LNCaP clone FGC (cell line): ENCODE measurements at regions not wholly inside any gene's neighbourhood (a gene's known extent, or its start where the extent isn't known, plus 50 kb on each side); places are given as distances from the start of the nearest gene placed in this dataset.

Experiments used
- DNase-seq: peaks from one replicate; pipeline ENCODE4 v3.0.0-alpha.2; 2011; ENCODE audit warnings: low read depth
- H3K4me3 ChIP-seq: 2 replicates; pipeline ENCODE4 v1.5.1; 2011; ENCODE audit warnings: mild to moderate bottlenecking, low read depth, low read length, control low read depth
- TF ChIP-seq, protein P1 (sequence below): IDR thresholded peaks from 2 replicates; pipeline ENCODE4 v1.5.1; 2012; ENCODE audit warnings: mild to moderate bottlenecking; ENCODE audit not compliant: control insufficient read depth, insufficient read depth; ENCODE audit errors: extremely low read depth

DNA sequence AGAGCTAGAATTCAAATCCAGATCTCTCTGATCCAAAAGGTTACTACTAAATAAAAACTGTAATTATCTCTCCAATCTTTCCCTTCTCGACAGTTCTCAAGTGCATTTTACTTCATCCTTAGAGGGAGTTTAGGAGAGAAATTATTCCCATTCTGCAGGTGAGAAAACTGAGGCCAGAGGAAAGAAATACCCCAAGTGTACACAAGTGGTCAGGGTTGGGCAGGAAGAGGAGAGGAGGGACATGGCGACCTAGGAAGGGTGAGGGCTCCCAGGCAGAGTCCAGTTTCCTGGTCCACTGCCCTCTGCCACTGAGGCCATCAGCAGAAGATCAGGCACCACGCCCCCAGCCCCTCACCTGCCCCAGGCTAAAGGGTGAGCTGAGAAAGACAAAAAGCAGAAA lies 127.1 kb upstream of the RUNX3 start:
- DNase-seq: no peak
- TF ChIP-seq, protein P1, sequence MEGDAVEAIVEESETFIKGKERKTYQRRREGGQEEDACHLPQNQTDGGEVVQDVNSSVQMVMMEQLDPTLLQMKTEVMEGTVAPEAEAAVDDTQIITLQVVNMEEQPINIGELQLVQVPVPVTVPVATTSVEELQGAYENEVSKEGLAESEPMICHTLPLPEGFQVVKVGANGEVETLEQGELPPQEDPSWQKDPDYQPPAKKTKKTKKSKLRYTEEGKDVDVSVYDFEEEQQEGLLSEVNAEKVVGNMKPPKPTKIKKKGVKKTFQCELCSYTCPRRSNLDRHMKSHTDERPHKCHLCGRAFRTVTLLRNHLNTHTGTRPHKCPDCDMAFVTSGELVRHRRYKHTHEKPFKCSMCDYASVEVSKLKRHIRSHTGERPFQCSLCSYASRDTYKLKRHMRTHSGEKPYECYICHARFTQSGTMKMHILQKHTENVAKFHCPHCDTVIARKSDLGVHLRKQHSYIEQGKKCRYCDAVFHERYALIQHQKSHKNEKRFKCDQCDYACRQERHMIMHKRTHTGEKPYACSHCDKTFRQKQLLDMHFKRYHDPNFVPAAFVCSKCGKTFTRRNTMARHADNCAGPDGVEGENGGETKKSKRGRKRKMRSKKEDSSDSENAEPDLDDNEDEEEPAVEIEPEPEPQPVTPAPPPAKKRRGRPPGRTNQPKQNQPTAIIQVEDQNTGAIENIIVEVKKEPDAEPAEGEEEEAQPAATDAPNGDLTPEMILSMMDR: no peak
- H3K4me3 ChIP-seq: no peak overlapping the region

DNA sequence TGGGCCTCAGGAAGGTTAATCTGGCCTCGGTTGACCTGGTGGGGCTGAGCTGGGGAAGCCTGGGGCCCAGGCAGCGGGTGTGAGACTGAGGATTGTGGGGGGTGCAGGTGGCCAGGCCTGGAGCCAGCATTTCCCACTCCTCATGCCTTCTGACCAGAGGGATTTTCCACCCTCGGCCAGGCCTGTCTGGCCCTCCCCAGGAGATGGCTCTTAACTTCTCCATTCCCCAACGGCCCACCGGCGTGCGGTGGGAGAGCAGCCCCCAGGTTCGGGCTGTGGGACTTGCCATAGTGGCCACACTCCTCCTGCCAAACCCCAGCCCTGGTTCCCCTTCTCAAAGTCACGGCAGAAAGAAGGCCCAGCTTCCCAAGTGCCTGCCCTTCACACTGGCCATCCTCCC lies 126.5 kb upstream of the RUNX3 start:
- DNase-seq: no peak
- TF ChIP-seq, protein P1: no peak
- no peak overlapping the region for H3K4me3 ChIP-seq

DNA sequence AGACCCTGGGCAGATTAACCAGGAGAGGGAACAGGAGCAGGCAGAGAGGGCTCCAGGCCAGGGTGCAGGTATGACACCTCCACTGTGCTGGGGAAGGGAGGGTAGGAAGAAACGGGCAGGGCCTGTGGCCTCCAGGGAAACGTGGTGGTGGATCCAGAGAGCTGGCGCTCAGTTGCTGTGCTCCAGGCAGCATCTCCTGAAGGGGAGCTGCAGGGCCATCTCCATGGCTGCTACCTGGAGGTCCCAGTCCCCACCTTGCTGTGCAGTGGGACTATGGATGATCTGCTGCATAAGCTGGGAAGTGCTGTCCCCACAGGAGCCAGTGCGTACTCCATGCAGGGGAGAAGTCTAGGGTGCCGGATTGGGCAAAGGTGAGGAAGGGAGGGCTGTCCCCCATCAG lies 125.9 kb upstream of the RUNX3 start:
- H3K4me3 ChIP-seq: no peak overlapping the region
- TF ChIP-seq, protein P1: no peak
- no peak for DNase-seq

DNA sequence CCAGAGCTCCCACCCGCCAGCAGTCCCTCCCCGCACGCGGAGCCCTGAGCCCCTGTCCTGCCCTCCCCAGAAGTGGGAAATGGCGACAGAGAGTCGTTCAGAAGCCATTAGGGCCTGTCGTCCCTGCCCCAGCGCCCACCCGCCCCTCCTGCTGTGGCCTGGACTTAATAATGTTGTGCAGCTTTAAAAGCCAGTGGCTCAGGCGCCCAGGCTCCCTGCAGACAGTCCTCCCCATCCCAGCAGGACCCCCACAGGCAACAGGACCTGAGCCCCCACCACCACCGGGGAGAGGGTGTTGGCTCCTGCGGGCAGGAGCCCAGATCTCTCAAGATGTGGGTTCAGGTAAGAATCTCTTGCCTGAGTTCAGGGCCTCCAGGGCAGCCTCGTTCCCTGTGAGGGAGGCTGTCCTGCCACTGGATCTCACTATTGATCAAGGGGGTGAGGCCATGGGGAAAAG lies 125.3 kb upstream of the RUNX3 start:
- no peak for DNase-seq
- H3K4me3 ChIP-seq: no peak overlapping the region
- TF ChIP-seq, protein P1: no peak

DNA sequence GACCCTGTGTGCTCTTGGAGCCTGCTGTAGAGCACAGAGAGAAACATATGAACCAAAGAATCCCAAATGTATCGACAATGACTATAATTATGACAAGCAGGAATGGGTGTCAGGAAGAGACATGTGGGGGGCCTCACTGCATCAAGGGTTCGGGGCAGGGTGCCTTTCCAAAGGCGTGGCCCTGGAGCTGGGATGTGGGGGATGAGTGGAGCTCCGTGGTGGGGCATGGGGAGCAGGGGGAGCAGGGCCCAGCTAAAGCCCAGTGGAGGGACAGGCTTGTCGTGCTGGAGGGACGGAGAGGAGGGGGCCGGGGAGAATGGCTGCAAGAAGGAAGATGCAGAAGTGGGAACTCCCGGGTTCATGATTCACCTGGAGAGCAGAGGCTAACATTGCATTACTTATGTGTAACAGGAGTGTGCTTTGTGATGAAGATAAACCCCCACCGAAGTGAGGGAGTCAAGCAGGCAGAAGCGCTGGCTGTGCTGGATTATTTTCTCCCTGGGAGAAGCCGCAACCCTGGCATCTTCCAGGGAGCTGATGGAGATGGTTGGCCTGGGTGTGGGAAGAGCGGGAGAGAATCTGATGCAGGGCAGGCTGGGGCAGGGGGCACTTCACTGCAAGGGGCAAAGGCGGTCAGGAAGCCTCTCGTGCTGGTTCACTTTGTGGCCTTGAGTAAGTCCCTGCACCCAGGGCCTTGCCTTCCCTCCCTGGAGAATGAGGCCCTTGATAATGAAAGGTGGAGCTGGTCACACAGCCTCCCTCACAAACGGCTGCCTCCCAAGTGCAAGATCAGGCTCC lies 124.6 kb upstream of the RUNX3 start:
- no peak overlapping the region for H3K4me3 ChIP-seq
- TF ChIP-seq, protein P1: no peak
- no peak for DNase-seq

DNA sequence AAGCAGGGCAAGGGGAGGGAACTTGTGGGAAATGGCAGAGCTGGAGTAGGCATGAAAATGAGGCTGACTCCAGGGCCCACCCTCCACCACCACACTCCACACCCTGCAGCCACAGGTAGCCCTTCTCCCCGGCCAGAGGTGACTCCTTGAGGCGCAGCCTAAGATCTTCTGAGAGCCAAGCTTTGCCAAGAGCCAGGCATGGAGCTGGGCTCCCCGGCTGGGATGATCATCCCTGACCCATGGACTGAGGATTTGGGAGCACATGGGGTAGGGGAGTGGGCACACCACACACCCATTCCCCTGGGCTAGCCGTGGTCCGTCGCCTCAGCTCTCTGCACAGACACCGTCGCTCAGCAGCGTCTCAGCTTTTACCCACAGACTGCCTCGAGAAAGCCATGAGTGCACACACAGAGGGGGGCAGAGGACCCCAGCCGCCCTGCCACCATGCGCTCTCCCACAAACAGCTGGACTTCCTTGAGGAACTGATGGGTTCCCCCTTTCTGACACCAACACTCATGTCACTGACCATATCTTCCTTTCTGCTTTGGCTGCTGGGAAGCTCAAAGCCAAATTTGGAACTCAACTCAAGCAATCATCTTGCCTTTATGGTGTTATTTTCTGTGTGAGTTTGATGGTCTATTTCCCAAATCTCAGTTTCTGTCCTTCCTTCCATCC lies 123.6 kb upstream of the RUNX3 start:
- TF ChIP-seq, protein P1: no peak
- DNase-seq: no peak
- H3K4me3 ChIP-seq: no peak overlapping the region

DNA sequence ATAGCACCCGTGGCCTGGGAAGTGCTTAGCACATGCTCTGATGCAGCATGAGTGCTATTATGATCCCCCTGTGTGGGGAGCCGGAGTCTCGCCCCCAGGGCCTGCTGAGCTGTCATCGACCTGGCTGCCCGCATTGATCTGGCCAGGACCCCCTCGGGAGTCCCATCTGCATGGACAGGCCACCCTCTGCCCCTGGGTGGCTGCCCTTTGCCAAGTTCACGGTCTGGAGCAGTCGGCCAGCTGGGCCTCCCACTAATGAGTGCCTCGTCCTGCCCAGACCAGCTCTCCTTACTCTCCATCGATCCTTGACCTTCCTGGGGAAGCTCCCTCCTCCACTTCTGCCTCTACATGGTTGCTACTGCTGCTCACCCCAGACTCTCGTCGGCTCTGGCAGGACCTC lies 121.8 kb upstream of the RUNX3 start:
- TF ChIP-seq, protein P1: no peak
- no peak for DNase-seq

More for the DNA sequence above, 121.8 kb upstream of the RUNX3 start:
- no peak overlapping the region for H3K4me3 ChIP-seq
